ENCODE measurements at regions not wholly inside any gene's neighbourhood (a gene's known extent, or its start where the extent isn't known, plus 50 kb on each side); places are given as distances from the start of the nearest gene placed in this dataset.

DNA sequence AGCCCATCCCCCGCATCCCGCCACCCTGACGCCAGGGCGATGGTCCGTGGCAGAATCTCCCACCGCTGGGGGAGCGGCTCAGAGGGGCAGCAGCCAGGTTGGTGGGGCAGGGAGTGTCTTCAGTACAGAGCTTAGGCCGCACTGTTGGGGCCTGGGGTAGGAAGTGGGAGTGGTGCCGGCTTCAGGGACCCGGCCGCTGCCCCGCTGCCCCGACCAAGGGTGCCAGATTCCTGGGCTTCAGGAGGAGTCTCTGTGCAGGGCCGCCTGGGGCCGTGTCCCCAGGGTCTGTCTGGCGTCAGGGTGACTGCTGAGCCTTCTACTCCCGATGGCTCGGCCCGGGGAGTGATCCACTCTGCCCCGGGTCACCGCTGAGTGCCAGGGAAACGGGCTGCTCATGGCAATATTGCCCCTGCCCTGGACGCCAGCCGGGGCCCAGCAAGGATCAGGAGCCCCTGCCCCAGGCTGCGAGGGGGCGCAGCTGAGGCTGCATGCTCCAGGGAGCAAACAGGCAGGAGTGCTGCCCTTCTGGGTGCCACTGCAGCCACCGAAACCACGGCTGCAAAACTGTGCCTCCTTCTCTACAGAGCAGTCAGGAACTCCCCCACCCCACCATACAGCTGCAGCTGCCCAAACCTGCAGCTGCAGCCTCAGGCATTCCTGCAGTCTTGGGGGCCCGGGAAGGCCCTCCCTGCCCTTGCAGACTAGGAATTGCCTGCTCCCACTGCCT is 1206.1 kb downstream of the ARAP2 start:
- peak in 1 of 2 donors; percentile 68 for DNase-seq
- no peak for ATAC-seq (ENCODE audit: low FRiP score in 2 of 2)

DNA sequence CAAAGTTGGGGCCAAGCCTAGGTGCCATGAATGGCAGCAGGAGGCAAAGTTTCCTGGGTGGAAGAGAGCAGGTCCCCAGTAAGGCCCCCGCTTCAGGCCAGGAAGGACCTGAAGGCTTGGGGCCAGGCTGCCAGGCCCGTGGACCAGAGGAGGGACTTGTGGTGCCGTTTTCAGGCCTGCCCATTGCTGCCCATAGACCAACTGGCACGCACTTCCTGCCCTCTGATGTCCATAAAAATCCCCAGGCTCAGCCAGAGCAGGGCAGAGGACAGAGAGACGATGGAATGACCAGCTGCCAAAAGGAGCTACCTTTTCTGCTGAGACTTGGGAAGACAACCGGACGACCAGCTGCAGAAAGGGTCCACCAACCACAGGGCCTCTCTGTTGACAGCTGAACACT is 1205.5 kb downstream of the ARAP2 start:
- no peaks in the 10 kb centered on the region for H3K36me3 ChIP-seq
- H3K4me3 ChIP-seq: no peak overlapping the region
- ATAC-seq (ENCODE audit: low FRiP score in 2 of 2) (no peak), DNase-seq (no peak)
- H3K27me3 ChIP-seq: no peaks in the 10 kb centered on the region
- no peaks in the 10 kb centered on the region for H3K4me1 ChIP-seq
- H3K27ac ChIP-seq: no peak overlapping the region
- H3K9me3 ChIP-seq: no peaks in the 10 kb centered on the region
- 88 to 97% methylated on average over 3 to 7 of the region's 7 CpGs for WGBS, 2 donors
- TF ChIP-seq POLR2AphosphoS5 (IDR thresholded peaks at IDR 0.05): no peak
- no peak for TF ChIP-seq EP300 (IDR thresholded peaks at IDR 0.05)
- no peak for TF ChIP-seq POLR2A (IDR thresholded peaks at IDR 0.05)
- TF ChIP-seq, protein P1, sequence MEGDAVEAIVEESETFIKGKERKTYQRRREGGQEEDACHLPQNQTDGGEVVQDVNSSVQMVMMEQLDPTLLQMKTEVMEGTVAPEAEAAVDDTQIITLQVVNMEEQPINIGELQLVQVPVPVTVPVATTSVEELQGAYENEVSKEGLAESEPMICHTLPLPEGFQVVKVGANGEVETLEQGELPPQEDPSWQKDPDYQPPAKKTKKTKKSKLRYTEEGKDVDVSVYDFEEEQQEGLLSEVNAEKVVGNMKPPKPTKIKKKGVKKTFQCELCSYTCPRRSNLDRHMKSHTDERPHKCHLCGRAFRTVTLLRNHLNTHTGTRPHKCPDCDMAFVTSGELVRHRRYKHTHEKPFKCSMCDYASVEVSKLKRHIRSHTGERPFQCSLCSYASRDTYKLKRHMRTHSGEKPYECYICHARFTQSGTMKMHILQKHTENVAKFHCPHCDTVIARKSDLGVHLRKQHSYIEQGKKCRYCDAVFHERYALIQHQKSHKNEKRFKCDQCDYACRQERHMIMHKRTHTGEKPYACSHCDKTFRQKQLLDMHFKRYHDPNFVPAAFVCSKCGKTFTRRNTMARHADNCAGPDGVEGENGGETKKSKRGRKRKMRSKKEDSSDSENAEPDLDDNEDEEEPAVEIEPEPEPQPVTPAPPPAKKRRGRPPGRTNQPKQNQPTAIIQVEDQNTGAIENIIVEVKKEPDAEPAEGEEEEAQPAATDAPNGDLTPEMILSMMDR (IDR thresholded peaks at IDR 0.05): no peak

More for the DNA sequence above, 1206.1 kb downstream of the ARAP2 start:
- no peaks in the 10 kb centered on the region for H3K9me3 ChIP-seq
- H3K36me3 ChIP-seq: no peaks in the 10 kb centered on the region
- WGBS, 2 donors: 92 to 100% methylated on average over 2 to 23 of the region's 29 CpGs
- H3K27ac ChIP-seq: no peak overlapping the region
- H3K4me3 ChIP-seq: no peak overlapping the region
- H3K4me1 ChIP-seq: no peaks in the 10 kb centered on the region
- no peaks in the 10 kb centered on the region for H3K27me3 ChIP-seq
- TF ChIP-seq POLR2A (IDR thresholded peaks at IDR 0.05) (no peak), POLR2AphosphoS5 (IDR thresholded peaks at IDR 0.05) (no peak), EP300 (IDR thresholded peaks at IDR 0.05) (no peak)
- TF ChIP-seq, protein P1 (IDR thresholded peaks at IDR 0.05): no peak

DNA sequence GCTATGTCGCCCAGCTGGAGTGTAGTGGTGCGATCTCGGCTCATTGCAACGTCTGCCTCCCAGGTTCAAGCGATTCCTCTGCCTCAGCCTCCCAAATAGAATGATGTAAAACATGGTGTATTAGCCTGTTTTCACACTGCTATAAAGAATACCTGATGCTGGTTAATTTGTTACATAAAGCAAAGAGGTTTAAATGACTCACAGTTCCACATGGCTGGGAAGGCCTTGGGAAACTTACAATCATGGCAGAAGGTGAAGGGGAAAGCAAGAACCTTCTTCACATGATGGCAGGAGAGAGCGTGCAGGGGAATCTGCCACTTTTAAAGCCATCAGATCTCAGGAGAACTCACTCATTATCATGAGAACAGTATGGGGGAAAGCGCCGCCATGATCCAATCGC is 1191.8 kb downstream of the ARAP2 start:
- WGBS, 2 donors: 94 to 95% methylated on average over 9 of the region's 9 CpGs
- Histone ChIP-seq H3K4me1 (no peaks in the 10 kb centered on the region), H3K27ac (no peak overlapping the region), H3K27me3 (no peaks in the 10 kb centered on the region), H3K4me3 (no peak overlapping the region), H3K36me3 (no peaks in the 10 kb centered on the region), H3K9me3 (no peaks in the 10 kb centered on the region)
- DNase-seq (no peak), ATAC-seq (ENCODE audit: low FRiP score in 2 of 2) (no peak)
- TF ChIP-seq POLR2AphosphoS5 (IDR thresholded peaks at IDR 0.05): no peak
- TF ChIP-seq POLR2A (IDR thresholded peaks at IDR 0.05): no peak
- TF ChIP-seq, protein P1 (IDR thresholded peaks at IDR 0.05): no peak
- no peak for TF ChIP-seq EP300 (IDR thresholded peaks at IDR 0.05)

DNA sequence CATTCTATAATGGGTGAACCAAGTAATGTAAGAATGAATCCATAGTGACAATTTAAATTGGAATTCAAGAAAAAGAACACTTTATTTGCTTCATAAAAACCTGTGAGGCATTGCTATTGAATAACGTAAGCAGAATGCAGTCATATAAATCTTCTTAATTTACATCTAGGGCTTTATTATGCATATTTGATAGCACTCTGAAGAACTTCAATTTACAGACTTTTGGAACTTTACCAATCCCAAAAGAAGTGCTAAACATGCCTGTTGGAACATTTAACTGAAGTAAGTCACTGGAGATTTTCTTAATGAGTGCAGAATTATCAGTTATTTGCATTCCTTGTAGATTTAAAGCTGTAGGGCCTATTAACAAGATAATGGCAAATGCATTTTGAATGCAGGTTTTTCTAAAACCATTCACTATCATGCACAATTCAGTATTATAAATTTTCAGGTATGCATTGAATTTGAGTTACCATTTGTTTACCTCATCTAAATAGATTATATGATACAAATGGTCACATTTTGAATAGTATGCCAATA is 1181.2 kb downstream of the ARAP2 start:
- Histone ChIP-seq H3K27ac (no peak overlapping the region), H3K36me3 (no peaks in the 10 kb centered on the region), H3K4me3 (no peak overlapping the region), H3K4me1 (no peaks in the 10 kb centered on the region), H3K27me3 (no peaks in the 10 kb centered on the region), H3K9me3 (no peaks in the 10 kb centered on the region)
- ATAC-seq (ENCODE audit: low FRiP score in 2 of 2) (no peak), DNase-seq (no peak)
- 74 to 80% methylated on average over 1 of the region's 1 CpG for WGBS, 2 donors
- TF ChIP-seq POLR2AphosphoS5 (IDR thresholded peaks at IDR 0.05) (no peak), EP300 (IDR thresholded peaks at IDR 0.05) (no peak), POLR2A (IDR thresholded peaks at IDR 0.05) (no peak)
- TF ChIP-seq, protein P1 (IDR thresholded peaks at IDR 0.05): no peak

DNA sequence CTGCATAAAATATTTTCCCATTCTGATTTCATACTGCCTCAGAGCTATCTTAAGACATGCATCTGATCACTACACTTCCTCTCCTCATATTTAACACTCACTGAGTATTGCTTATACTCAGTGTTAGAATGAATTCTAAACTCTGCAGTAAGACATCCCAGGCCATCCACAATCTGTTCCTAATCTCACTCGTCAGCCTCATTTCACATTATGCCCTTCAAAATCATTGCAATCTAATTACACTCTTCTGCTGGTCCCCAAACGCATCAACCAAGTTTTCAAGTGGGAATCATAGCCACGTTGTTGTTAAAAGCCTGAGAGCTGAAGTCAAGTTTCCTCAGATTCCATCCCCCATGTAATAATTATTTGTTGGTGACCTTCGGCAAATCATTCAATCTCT is 1177.9 kb downstream of the ARAP2 start:
- WGBS, 2 donors: 74 to 78% methylated on average over 4 of the region's 4 CpGs

More for the DNA sequence above, 1177.9 kb downstream of the ARAP2 start:
- Histone ChIP-seq H3K27ac (no peak overlapping the region), H3K36me3 (no peaks in the 10 kb centered on the region), H3K27me3 (no peaks in the 10 kb centered on the region), H3K4me1 (no peaks in the 10 kb centered on the region), H3K9me3 (no peaks in the 10 kb centered on the region), H3K4me3 (no peak overlapping the region)
- no peak for TF ChIP-seq EP300 (IDR thresholded peaks at IDR 0.05)
- TF ChIP-seq POLR2AphosphoS5 (IDR thresholded peaks at IDR 0.05): no peak
- TF ChIP-seq, protein P1 (IDR thresholded peaks at IDR 0.05): no peak
- no peak for TF ChIP-seq POLR2A (IDR thresholded peaks at IDR 0.05)
- ATAC-seq (ENCODE audit: low FRiP score in 2 of 2) (no peak), DNase-seq (no peak)
